Neural progenitor cell (in vitro differentiated cells): ENCODE measurements at regions not wholly inside any gene's neighbourhood (a gene's known extent, or its start where the extent isn't known, plus 50 kb on each side); places are given as distances from the start of the nearest gene placed in this dataset.

Experiments
- CTCF ChIP-seq: fragments of 200-600 bp; sonication (generic); IDR thresholded peaks from 2 replicates; pipeline ENCODE4 v1.5.1; 2017; ENCODE audit warnings: antibody characterized with exemption, mild to moderate bottlenecking
- EZH2 ChIP-seq: fragments of 200-600 bp; sonication (generic); IDR thresholded peaks from 2 replicates; pipeline ENCODE4 v1.6.1; 2017; ENCODE audit warnings: antibody characterized with exemption, mild to moderate bottlenecking, moderate library complexity
- EZH2phosphoT487 ChIP-seq: fragments of 200-600 bp; sonication (generic); IDR thresholded peaks from 2 replicates; pipeline ENCODE4 v1.6.1; 2017; ENCODE audit warnings: antibody characterized with exemption

DNA sequence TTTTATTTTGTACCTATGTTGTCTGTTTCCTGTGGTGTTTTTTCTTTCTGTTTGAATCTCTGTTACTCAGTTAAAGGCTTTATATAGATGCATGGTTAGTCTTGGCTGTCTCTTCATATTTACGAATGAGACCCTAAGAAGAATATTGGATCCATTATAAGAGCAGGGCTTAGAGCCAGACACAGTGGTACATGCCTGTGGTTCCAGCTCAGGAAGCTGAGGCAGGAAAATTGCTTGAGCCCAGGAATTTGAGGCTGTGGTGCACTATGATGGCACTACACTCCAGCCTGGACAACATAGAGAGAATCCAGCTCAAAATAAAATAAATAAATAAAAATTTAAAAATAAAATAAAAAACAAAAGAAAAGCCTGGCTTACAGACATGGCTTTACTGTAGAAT lies 211.1 kb downstream of the SOD2 start:
- TF ChIP-seq CTCF = no peak
- TF ChIP-seq EZH2 = no peak
- TF ChIP-seq EZH2phosphoT487 = no peak
